HG03521 (cell line): ENCODE measurements at regions not wholly inside any gene's neighbourhood (a gene's known extent, or its start where the extent isn't known, plus 50 kb on each side); places are given as distances from the start of the nearest gene placed in this dataset.

Experiments used
- ATAC-seq: cut with Tn5 transposase; IDR thresholded peaks from one replicate; pipeline ENCODE4 v1.9.1; 2021; ENCODE audit warnings: mild to moderate bottlenecking, moderate library complexity; ENCODE audit not compliant: unreplicated experiment

DNA sequence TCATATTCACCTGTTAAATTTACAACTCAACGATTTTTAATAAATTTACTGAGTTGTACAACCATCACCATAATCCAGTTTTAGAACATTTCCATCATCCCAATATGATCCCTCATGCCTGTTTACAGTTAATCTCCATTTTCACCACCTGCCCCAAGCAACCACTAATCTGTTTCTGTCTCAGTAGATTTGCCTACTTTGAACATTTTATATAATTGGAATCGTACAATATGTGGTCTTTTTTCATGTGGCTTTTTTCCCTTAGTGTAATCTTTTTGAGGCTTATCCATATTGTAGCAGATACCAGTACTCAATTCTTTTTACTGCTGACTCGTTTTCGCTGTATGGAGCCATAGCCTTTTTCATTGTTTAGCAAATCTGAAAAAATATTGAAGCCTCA is 123.3 kb upstream of the STT3B start:
- ATAC-seq = no peak

DNA sequence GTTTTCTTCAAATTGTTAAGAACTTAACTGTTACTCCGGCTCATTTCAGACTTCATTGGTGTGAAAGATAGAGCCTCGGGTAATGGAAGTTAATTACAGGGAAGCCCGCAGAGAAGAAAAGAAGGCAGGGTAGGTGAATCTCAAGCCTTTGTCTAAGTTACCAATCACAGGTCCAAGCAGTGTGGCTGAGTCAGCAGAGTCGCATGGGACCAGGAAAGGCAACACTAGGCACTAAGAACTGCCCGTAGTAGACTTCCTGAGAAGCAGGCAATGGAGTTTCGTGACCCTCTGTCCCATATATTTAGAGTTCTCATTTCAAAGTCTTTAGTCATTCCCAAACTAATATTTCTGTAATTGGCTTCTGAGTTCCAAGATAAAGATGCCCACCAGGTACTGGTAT is 122.9 kb upstream of the STT3B start:
- ATAC-seq = no peak

DNA sequence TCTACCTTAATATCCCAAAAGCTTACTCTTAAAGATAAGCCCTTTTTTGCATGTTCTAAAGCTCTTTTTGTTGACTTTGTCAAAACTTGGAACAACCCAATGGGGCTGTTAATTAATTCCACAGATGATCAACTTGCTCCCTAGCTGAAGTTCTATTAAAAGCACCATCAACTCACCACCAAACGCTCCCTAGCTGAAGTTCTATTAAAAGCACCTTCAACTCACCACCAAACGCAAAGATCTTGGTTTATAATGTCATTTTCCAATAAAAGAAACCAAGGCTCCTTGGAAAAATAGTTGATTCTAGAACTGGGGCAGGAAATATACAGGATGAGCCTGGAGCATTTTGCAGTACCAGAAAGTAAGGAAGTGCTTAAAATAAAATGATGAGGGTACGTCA is 122.3 kb upstream of the STT3B start:
- no peak for ATAC-seq

DNA sequence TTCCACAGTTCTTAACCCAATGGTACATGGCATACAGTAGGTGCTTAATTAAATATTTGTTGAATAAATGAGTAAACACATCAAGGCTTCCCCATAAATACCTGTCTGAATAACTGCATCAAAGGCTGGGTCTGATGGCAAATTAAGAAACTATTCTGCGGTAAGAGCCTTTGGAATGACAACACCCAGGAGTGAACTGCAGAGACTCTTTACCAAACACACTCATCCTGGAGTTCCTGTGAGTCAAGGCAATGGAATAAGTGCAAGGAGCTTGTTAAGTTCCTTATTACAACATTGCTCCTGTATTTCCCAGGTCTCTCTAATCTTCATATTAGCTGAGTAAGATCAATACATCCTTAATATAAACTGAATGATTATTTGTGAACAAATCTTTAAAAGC is 119.9 kb upstream of the STT3B start:
- ATAC-seq = no peak

DNA sequence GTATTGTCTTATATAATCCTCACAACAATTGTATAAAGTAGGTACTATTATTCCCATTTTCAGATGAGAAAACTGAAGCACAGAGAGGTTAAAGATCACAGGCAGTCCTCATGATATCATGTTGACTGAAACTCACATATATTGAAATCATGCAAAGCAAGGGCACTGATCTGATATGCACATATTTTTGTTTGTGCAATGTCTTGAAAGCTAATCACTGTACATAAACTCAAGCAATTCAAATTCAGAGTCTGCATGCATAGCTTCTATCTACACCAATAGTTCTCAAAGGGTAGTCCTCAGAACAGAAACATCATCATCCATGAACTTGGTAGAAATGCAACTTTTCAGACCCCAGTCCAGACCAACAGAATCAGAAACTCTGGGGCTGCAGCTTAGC is 119.2 kb upstream of the STT3B start:
- no peak for ATAC-seq

DNA sequence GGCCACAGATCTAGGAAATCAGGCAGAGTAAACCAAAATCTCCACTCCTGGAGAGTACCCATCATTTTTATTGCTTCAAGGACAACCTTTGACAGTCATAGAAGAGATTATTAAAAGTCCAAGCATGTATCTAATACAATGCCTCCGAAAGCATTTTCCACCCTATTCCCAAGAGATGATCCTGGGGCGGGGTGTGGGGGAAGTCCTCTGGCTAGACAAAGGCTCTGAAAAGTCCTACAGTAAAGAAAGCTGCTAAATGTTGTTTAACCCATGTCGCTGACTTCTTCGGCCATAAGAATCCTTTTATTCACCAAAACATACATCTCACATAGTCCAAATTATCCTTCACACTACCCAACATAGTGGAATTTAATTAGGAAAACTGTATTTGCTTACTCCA is 115.7 kb upstream of the STT3B start:
- no peak for ATAC-seq

DNA sequence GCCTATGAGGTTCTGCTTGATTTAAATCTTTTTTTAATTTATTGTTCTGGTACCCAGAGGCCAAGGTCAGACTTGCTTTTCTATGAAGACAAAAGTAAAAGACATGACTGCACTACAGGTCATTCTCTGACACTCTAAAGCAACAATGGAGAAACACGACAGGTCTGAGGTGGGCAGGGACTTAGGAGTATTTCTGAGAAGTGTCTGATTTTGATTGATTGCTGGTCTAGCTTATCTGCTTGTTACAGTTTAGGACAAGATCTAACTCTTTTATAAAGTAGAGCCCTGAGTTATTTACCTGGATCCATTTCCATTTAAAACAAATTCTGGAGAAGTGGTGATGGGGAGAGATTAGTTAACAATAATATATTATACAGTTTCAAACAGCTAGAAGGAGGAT is 115.2 kb upstream of the STT3B start:
- no peak for ATAC-seq

DNA sequence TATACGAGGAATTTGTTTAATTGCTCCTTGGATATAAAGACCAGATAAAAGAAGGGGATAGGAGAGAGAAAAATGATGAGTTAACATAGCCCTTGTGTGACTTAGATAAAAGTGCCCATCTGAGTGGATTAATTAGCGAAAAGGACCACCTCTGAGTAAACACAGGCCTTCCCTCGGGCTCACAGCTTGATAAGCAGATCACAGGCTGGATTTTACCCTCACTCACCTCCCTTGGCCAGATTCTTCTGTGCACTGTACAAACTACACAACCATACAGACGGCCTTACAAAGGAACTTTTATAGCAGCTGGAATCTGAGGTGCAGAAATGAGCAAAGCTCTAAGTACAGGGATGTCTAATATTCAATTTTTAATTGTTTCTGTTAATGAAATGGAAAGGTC is 112.4 kb upstream of the STT3B start:
- no peak for ATAC-seq

DNA sequence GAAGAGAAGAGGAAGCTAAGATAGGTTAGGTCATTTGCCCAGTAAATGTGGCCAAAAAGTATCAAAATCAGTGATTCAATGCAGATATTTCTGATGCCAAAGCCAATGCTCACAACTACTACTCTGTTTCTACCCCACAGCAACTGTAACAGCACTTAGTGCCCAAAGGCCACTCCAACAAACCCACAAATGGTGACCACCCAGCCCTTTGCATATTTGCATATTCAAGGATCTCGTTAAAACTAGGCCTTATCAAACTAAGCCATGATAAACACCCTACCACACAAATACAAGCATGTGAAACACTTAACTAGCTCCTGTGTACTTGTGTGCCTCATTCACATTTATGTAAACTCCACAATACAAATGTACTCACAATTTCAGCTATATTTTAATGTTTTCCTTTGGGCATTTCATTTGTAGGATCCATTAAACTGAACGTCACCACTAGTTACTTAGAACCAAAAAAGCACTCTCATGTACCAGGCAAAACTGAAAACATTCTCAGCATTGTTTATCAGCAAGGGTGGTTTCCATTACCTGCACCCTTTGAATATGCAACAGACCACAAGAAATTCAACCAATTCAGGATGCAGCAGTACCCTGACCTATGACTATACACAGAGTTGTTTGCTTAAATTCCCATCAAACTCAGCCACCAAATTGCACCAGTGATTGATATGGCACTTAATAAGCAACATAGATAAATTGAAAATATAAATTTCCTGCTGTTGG is 111.2 kb upstream of the STT3B start:
- ATAC-seq = no peak

DNA sequence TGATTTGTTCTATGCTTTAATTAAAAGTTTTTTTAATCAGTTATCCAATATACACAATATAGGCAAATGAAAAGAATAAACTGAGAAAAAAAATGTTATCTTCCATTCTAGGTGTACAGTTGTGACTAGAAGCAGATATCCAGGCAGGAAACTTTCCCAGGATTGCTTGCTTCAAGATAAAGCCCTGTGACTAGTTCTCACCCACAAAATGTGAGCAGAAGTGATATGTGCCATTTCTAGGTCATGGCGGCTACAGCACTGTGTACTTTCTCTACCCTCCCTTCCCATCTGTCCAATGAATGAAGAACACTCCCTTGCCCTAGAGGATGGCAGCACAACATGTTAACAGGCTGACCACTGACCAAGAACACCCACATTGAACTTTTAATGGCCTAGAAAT is 110.5 kb upstream of the STT3B start:
- no peak for ATAC-seq

DNA sequence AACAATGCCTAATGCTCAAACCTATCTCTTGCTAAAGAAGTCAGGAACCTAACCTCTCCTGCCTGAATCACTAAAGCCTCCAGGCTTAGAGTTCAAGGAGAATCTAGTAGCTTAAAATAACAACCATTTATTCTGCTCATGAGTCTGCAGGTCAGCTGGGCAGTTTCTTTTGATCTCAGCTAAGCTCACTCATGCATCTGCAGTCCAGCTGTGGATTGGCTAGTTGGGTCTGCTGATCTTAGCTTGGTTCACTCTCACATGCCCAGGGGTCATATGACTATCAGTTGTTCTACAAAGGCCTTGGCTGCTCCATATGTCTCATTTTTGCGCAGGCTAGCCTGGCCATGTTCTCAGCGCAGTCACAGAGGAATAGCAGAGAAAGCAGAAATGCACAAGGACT is 109.2 kb upstream of the STT3B start:
- no peak for ATAC-seq

DNA sequence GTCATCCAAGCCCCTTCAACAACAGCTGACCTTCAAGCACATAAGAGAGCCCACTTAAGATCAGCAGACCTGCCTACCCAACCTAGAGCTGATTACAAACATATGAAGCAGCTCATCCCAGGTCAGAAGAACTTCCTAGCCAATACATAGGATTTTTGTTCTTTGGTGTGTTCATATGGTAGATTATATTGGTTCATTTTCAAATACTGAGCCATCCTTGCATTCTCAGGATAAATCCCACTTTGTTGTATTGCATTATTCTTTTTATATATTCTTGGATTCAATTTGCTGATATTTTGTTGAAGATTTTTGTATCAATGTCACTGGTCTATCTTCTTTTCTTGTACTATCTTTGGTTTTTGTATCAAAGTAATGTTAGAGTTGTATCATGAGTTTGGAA is 107.3 kb upstream of the STT3B start:
- ATAC-seq = no peak

DNA sequence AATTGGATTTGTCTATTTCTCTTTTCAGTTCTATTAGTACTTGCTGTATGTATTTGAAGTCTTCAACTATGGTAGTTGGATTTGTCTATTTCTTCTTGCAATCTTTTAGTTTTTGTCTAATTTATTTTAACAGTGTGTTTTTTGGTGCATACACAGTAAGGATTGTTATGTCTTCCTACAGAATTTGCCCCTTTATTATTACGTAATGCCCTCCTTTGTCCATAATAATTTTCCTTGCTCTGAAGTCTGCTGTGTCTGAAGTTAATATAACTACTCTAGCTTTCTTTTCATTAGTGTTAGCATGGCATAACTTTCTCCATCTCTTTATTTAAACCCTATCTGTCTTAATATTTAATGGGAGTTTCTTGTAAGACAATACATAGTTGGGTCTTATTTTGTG is 105.1 kb upstream of the STT3B start:
- ATAC-seq = no peak

DNA sequence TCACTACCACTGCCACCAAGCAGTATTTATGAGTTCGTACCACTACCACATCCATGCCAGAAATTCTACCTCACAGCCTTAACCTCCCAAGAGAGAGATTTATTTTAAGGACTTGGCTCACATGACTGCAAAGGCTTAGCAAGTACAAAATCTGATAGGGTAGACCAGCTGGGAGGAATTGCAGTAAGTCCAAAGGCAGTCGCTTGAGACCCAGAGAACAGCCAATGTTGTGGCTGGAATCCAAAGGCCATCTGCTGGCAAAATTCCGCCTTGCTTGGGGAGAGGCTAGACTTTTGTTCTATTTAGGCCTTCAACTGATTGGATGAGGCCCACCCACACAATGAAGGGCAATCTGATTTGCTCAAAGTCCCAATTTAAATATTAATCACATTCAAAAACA is 101.4 kb upstream of the STT3B start:
- ATAC-seq = no peak

DNA sequence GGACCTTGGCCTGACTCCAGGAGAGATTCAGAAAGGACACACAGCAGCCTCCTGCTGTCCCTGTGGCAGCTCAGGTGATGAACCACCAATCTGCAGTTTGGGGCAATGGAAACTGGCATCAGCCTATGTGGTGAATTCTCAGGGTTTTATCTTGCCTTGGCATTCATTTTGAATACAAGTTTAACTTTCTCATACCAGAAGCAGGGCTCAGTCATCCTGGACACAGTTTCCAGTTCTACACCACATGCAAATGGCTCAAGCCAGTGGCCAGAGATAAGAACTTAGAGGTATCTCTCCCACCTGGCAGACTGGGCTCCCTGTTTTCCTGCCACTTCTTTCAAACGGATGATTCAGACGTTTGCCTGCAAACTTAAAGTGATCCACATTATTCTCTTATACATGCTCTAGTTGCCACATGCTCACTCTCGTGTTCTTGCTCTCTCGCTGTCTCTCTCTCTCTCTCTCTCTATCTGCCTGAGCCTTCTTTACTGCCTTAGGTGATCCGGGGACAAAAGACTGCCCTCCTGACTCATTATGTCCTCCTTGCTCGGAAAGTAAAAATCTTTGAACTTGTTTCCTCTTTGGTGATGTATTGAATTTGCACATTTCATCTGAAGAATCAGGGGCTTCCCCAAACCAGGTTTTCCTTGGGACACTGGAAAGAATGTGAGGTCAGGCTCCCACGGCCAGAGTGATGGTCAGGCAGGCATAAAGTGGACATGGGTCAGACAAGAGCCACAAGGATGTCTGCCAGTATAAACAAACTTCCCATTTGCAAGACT is 99.6 kb upstream of the STT3B start:
- no peak for ATAC-seq

DNA sequence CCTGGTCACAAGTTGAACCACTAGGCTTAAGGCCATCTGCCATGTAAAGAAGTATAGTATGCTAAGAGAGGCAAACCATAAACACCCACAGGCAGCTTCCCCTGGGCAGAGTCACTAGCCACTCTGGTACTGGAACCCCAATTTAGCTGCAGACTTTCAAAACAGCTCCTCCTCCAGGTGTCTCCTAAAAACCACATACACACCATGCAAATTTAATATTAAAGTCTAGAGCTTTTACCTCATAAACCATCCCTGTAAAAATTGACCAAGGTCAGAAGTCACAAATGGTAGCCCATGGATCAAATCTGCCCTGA is 99.1 kb upstream of the STT3B start:
- ATAC-seq = peak; percentile 51

DNA sequence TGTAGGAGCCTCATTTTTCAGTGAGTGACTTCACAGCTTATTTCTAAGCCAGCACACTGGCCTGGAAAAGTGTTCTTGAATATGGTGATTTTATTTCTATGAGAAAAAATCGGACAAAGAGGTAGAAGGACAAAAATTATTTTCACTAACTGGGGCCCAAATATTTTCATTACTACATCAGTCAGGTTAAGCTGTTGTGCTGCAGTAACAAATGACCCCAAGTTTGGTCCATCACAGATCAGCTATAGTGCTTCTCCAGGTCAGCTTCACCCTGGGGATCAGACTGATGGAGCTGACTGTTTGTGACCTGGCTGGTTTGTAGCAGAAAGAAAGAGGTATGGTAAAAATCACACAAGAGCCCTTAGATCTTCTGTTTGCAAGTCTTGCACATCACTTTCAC is 97.9 kb upstream of the STT3B start:
- ATAC-seq = no peak

DNA sequence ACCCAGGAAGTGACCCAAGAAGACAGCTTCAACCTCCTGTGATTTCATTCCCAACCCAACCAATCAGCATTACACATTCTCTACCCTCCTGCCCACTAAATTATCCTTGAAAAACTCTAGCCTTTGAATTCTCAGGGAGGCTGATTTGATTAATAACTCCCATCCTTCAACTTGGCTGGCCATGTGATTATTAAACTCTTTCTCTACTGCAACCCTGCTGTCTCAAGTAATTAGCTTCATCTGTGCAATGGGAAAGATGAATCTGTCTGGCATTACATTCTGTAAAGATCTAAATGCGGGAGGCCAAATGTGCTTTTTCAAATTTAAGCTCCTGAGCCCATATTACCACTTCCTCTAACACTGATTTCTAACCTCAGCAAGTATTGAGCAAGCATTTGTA is 95.9 kb upstream of the STT3B start:
- no peak for ATAC-seq

DNA sequence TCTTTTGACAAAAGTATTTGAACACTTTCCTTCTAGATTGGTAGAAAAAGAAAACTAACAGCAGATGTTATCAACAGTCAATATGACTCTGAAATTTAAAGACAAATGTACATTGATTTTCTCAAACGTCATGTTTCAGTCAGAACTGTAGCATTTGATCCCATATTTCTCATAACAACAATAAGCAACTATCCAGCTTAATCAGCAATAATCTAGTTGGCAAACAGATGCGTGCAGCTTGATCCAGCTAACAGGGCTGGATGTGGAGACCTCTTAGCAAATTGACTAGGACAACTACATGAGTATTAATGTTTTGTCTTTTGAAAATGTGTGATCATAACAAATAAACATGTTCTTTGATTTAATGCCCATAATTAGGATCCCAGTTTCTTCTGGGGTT is 94.0 kb upstream of the STT3B start:
- no peak for ATAC-seq

DNA sequence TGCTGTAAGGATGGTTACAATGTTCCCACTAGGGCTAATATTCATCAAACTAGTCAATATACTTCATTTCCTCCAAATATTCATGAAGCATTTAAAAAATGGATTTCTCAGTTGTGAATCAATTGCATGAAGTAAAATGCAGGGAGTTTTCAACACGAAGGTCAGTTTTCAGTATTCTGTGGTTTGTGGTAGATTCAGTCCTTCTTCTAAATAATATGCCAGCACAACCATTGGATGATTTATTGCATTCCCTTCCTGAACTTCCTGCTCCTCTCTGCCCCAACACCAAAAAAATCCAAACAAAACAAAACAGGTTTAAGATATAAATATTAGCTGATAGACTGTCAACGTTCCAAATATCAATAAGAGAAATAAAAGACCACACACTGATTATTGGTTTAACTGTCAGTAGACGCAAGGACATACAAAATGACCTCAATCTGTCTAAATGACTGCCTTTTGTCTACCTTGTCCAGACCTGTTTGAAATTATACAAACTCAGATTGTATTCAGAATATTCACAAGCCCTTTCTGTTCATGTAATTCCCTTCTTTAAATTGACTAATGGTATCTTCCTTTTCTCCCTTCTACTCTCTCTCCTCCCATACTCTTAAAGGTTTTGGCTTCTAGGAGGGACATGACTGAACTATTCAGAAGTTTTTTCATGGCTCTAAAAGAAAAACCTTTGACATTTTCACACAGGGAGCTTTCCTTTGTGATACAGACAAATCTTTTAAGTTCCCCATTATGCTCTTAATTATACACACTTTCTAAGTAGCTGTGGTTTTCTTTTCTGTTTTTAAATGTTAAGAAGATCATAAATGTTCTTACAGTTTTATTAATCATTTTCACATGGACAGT is 92.6 kb upstream of the STT3B start:
- ATAC-seq = no peak

DNA sequence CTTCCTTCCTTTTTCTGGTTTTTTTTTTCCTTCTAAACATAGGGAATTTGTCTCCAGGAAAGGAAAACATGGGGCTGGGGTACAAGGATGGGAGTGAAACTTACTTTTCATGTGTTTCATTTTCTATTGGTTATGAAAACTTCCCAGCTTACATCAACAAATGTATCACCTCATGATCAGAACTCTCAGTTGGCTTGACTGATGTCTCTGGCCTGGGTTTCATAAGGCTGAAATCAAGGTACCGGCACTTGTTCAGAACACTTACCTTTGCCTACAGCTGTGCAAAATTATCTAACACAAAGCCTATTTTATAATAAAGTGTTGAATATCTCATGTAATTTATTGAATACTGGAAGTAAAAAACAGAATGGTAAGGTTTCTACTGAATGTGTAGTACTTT is 91.8 kb upstream of the STT3B start:
- no peak for ATAC-seq

DNA sequence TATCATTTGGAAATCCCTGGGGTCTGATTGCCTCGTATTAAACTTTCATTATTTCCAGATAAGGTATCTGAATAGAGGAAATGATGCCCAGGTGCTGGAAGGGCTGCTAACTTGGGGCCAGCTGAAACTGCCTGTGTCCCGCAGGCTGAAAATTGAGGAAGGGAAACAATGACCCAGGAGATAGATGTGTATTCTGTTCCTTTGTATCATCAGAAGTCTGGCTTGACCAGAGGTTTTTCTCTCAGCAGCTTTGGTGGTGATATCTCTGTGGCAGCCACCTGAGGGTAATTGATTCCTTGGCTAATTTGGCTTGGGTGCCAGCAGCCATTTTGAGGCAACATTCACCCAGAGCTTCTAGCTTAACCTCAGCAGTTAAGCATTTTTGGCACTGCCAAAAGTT is 90.0 kb upstream of the STT3B start:
- ATAC-seq = no peak
